ENCODE measurements at regions not wholly inside any gene's neighbourhood (a gene's known extent, or its start where the extent isn't known, plus 50 kb on each side); places are given as distances from the start of the nearest gene placed in this dataset.
A peak's percentile ranks its signal among the peaks of the same experiment; 100 is the strongest.

- in situ Hi-C loops (cut with HindIII; ENCODE audit: low sequenced_read_pairs) = no loop called here
- no peak for DNase-seq (ENCODE audit: low read depth)
- H3K4me3 ChIP-seq (ENCODE audit: low read depth, low read length) = no peak overlapping the region
- TF ChIP-seq CTCF (IDR thresholded peaks at IDR 0.05; ENCODE audit: low read depth, low read length, missing control alignments) = no peak
These were observed 263.8 kb upstream of the TLE4 start for GRCh38 chr9:79308012-79308411.

DNA sequence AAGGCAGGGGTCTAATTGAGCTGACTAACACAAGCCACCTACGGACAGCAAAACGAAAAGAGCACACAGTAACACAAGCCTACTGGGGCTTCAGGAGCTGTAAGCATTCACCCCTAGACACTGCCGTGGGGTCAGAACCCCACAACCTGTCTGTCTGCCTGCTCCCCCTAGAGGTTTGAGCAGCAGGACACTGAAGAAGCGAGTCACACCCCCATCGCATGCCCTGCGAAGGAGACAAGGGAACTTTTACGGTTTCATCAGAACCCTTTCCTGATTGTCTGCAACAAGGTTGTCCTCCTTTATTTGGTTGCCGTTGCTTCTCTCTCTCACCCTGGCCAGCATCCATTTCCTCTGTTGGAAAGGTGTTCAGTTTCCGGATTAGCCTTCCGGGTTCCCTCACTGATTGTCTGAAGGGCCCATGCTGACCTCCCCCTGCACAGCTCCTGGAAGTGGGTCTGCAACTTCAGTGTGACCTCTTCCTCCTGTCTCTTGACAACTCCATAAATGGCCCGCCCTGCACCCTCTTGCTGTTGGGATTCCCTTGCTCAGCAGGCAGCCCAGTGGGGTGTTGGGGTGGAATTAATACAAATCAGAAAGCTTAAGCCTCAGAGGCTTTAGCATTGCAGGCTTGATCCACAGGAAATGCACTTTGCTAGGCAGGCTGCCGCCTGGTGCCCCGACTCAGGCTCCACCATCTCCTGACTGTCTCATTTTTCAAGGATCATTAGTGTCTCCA, 258.9 kb upstream of the TLE4 start:
- H3K4me3 ChIP-seq (ENCODE audit: low read depth, low read length) = no peak overlapping the region
- in situ Hi-C loops (cut with HindIII; ENCODE audit: low sequenced_read_pairs) = no loop called here
- no peak for DNase-seq (ENCODE audit: low read depth)
- no peak for TF ChIP-seq CTCF (IDR thresholded peaks at IDR 0.05; ENCODE audit: low read depth, low read length, missing control alignments)

GRCh38 chr9:79325501-79325900, 246.3 kb upstream of the TLE4 start:
- no peak overlapping the region for H3K4me3 ChIP-seq (ENCODE audit: low read depth, low read length)
- in situ Hi-C loops (cut with HindIII; ENCODE audit: low sequenced_read_pairs) = no loop called here
- DNase-seq (ENCODE audit: low read depth) = peak; percentile 15
- no peak for TF ChIP-seq CTCF (IDR thresholded peaks at IDR 0.05; ENCODE audit: low read depth, low read length, missing control alignments)

GRCh38 chr9:79329861-79330260, 241.9 kb upstream of the TLE4 start:
- no peak for DNase-seq (ENCODE audit: low read depth)
- H3K4me3 ChIP-seq (ENCODE audit: low read depth, low read length) = no peak overlapping the region
- no peak for TF ChIP-seq CTCF (IDR thresholded peaks at IDR 0.05; ENCODE audit: low read depth, low read length, missing control alignments)
- in situ Hi-C loops (cut with HindIII; ENCODE audit: low sequenced_read_pairs) = no loop called here

- no peak overlapping the region for H3K4me3 ChIP-seq (ENCODE audit: low read depth, low read length)
- in situ Hi-C loops (cut with HindIII; ENCODE audit: low sequenced_read_pairs) = no loop called here
- DNase-seq (ENCODE audit: low read depth) = no peak
- TF ChIP-seq CTCF (IDR thresholded peaks at IDR 0.05; ENCODE audit: low read depth, low read length, missing control alignments) = no peak
These were observed 237.8 kb upstream of the TLE4 start for GRCh38 chr9:79334001-79334400.

DNA sequence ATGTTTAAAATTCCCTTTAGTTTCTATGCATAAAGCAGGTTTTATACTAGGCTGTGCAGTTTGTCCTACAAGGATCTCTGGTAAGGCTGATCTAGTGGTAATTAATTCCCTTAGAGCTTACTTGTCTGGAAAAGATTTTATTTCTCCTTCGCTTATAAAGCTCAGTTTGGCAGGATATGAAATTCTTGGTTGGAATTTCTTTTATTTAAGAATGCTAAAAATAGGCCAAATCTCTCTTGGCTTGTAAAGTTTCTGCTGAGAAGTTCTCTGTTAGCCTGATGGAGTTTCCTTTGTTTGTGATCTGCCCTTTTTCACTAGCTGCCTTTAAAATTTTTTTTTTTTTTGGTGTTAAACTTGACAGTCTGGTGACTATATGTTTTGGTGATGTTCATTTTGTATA, 237.1 kb upstream of the TLE4 start:
- H3K4me3 ChIP-seq (ENCODE audit: low read depth, low read length) = no peak overlapping the region
- no peak for TF ChIP-seq CTCF (IDR thresholded peaks at IDR 0.05; ENCODE audit: low read depth, low read length, missing control alignments)
- in situ Hi-C loops (cut with HindIII; ENCODE audit: low sequenced_read_pairs) = no loop called here
- no peak for DNase-seq (ENCODE audit: low read depth)
